Neuronal stem cell (in vitro differentiated cells): ENCODE measurements at regions not wholly inside any gene's neighbourhood (a gene's known extent, or its start where the extent isn't known, plus 50 kb on each side); places are given as distances from the start of the nearest gene placed in this dataset.

Experiments used
- DNase-seq: peaks from one replicate; pipeline ENCODE4 v3.0.0-alpha.2; 2013; ENCODE audit warnings: low spot score
- H2AFZ ChIP-seq: one replicate; pipeline ENCODE4 v1.6.1; 2013; ENCODE audit warnings: mild to moderate bottlenecking, low read length, inconsistent platforms
- H2AK5ac ChIP-seq: 2 replicates; pipeline ENCODE4 v1.6.1; 2013; ENCODE audit warnings: low read depth, mild to moderate bottlenecking, inconsistent platforms, low read length, moderate library complexity, mixed read lengths
- H2BK120ac ChIP-seq: 2 replicates; pipeline ENCODE4 v1.6.1; 2013; ENCODE audit warnings: low read depth, mild to moderate bottlenecking, inconsistent platforms, low read length, moderate library complexity, mixed read lengths
- H2BK12ac ChIP-seq: one replicate; pipeline ENCODE4 v1.6.1; 2013; ENCODE audit warnings: low read length, inconsistent platforms
- H2BK15ac ChIP-seq: 2 replicates; pipeline ENCODE4 v1.6.1; 2013; ENCODE audit warnings: mild to moderate bottlenecking, low read length, inconsistent platforms, mixed read lengths
- H2BK5ac ChIP-seq: one replicate; pipeline ENCODE4 v1.6.1; 2013; ENCODE audit warnings: inconsistent platforms, mild to moderate bottlenecking, low read length, moderate library complexity
- H3K14ac ChIP-seq: one replicate; pipeline ENCODE4 v1.6.1; 2013; ENCODE audit warnings: low read length, inconsistent platforms
- H3K18ac ChIP-seq: 2 replicates; pipeline ENCODE4 v1.6.1; 2013; ENCODE audit warnings: low read length, inconsistent platforms
- H3K23ac ChIP-seq: 2 replicates; pipeline ENCODE4 v1.6.1; 2013; ENCODE audit warnings: low read depth, mild to moderate bottlenecking, mixed read lengths, low read length, inconsistent platforms; ENCODE audit not compliant: poor library complexity
- H3K27ac ChIP-seq: replicated peaks from 3 replicates; pipeline ENCODE4 v1.5.1; 2013; ENCODE audit warnings: low read length, inconsistent platforms
- H3K27me3 ChIP-seq, 3 experiments: 2 replicates each; pipeline ENCODE4 v1.6.1; 2013; ENCODE audit warnings: low read length in 3 of 3, mild to moderate bottlenecking in 2 of 3, inconsistent platforms in 1 of 3, low read depth in 1 of 3, mixed read lengths in 1 of 3, moderate library complexity in 1 of 3; ENCODE audit not compliant: control insufficient read depth in 3 of 3, insufficient read depth in 3 of 3
- H3K36me3 ChIP-seq, 2 donors: replicated peaks in 1 of 2; 2 replicates each; pipeline ENCODE4 v1.6.1; 2013; ENCODE audit warnings: low read length in 2 of 2; ENCODE audit not compliant: control insufficient read depth in 2 of 2, insufficient read depth in 2 of 2
- H3K4ac ChIP-seq: 2 replicates; pipeline ENCODE4 v1.6.1; 2013; ENCODE audit warnings: inconsistent platforms, mild to moderate bottlenecking, low read length, moderate library complexity
- H3K4me1 ChIP-seq, 2 donors: 1 replicate in 1 of 2; 2 replicates in 1 of 2; pipeline ENCODE4 v1.6.1; 2013; ENCODE audit warnings: low read length in 2 of 2, low read depth in 1 of 2; ENCODE audit not compliant: control insufficient read depth in 2 of 2, insufficient read depth in 1 of 2
- H3K4me2 ChIP-seq: one replicate; pipeline ENCODE4 v1.6.1; 2013; ENCODE audit warnings: mild to moderate bottlenecking, low read length, inconsistent platforms; ENCODE audit not compliant: insufficient read depth, poor library complexity, severe bottlenecking
- H3K4me3 ChIP-seq, 2 donors: 2 replicates each; pipeline ENCODE4 v1.5.1; 2013; ENCODE audit warnings: low read length in 2 of 2, mild to moderate bottlenecking in 2 of 2, inconsistent platforms in 1 of 2, moderate library complexity in 1 of 2
- H3K79me1 ChIP-seq: one replicate; pipeline ENCODE4 v1.6.1; 2013; ENCODE audit warnings: low read depth, mild to moderate bottlenecking, inconsistent platforms, low read length, moderate library complexity
- H3K9ac ChIP-seq: one replicate; pipeline ENCODE4 v1.6.1; 2013; ENCODE audit warnings: mild to moderate bottlenecking, low read depth, low read length, inconsistent platforms; ENCODE audit not compliant: poor library complexity
- H3K9me3 ChIP-seq, 2 donors: replicated peaks in 1 of 2; 2 replicates each; pipeline versions ENCODE3 to v1.6.1; 2013; ENCODE audit warnings: low read length in 2 of 2, mild to moderate bottlenecking in 2 of 2, inconsistent platforms in 1 of 2, low read depth in 1 of 2, mixed read lengths in 1 of 2, moderate library complexity in 1 of 2; ENCODE audit not compliant: control insufficient read depth in 2 of 2, insufficient read depth in 1 of 2
- H4K8ac ChIP-seq: one replicate; pipeline ENCODE4 v1.6.1; 2013; ENCODE audit warnings: low read depth, mild to moderate bottlenecking, inconsistent platforms, low read length, moderate library complexity
- H4K91ac ChIP-seq: one replicate; pipeline ENCODE4 v1.6.1; 2013; ENCODE audit warnings: low read length, low read depth, mild to moderate bottlenecking, inconsistent platforms; ENCODE audit not compliant: poor library complexity
- WGBS, 2 donors: extraction: QIAGEN DNeasy Blood & Tissue Kit; methylation state at CpG; one replicate each; pipeline ENCODE4 v1.1.7; 2013; ENCODE audit warnings: missing lambda C conversion rate in 2 of 2, mixed read lengths in 1 of 2; ENCODE audit not compliant: insufficient read length in 2 of 2, insufficient replicate concordance in 1 of 2; ENCODE audit errors: extremely low coverage in 2 of 2; 5-methylcytosine and 5-hydroxymethylcytosine counted together

GRCh38 chr4:27947302-27947701, 1086.7 kb downstream of the STIM2 start:
- no peaks in the 10 kb centered on the region for H3K4me1 ChIP-seq
- no peaks in the 10 kb centered on the region for H3K27me3 ChIP-seq
- no peak overlapping the region for H2BK120ac ChIP-seq
- H3K36me3 ChIP-seq, result no peaks in the 10 kb centered on the region
- no peak overlapping the region for H4K8ac ChIP-seq
- no peak overlapping the region for H3K4ac ChIP-seq
- no peaks in the 10 kb centered on the region for H3K79me1 ChIP-seq
- WGBS, 2 donors, result no CpG with 5 or more reads among the region's 2 CpGs
- H2BK15ac ChIP-seq, result no peak overlapping the region
- H3K18ac ChIP-seq, result no peak overlapping the region
- no peak overlapping the region for H3K14ac ChIP-seq
- H2AK5ac ChIP-seq, result no peak overlapping the region
- H2BK12ac ChIP-seq, result no peak overlapping the region
- no peak overlapping the region for H2AFZ ChIP-seq
- H3K27ac ChIP-seq, result no peak overlapping the region
- no peak overlapping the region for H4K91ac ChIP-seq
- H2BK5ac ChIP-seq, result no peak overlapping the region
- no peak overlapping the region for H3K4me2 ChIP-seq
- H3K9me3 ChIP-seq, result no peaks in the 10 kb centered on the region
- no peak overlapping the region for H3K23ac ChIP-seq
- no peak overlapping the region for H3K9ac ChIP-seq
- H3K4me3 ChIP-seq, result no peak overlapping the region
- DNase-seq, result no peak

- Histone ChIP-seq H2AK5ac (no peak overlapping the region), H3K27ac (no peak overlapping the region), H2BK15ac (no peak overlapping the region), H2BK5ac (no peak overlapping the region), H2AFZ (no peak overlapping the region), H3K36me3 (no peaks in the 10 kb centered on the region), H4K91ac (no peak overlapping the region), H3K4me1 (no peaks in the 10 kb centered on the region), H2BK12ac (no peak overlapping the region), H3K27me3 (no peaks in the 10 kb centered on the region), H3K23ac (no peak overlapping the region), H3K4ac (no peak overlapping the region), H3K4me3 (no peak overlapping the region), H3K9me3 (no peaks in the 10 kb centered on the region), H3K9ac (no peak overlapping the region), H3K4me2 (no peak overlapping the region), H3K14ac (no peak overlapping the region), H4K8ac (no peak overlapping the region), H3K18ac (no peak overlapping the region), H2BK120ac (no peak overlapping the region), H3K79me1 (no peaks in the 10 kb centered on the region)
- DNase-seq, result no peak
Observed at GRCh38 chr4:27964095-27964494, 1103.5 kb downstream of the STIM2 start.

GRCh38 chr4:27966664-27967063, 1106.0 kb downstream of the STIM2 start:
- H3K4ac ChIP-seq, result no peak overlapping the region
- H2BK12ac ChIP-seq, result no peak overlapping the region
- no peak overlapping the region for H3K14ac ChIP-seq
- H2AK5ac ChIP-seq, result no peak overlapping the region
- no peaks in the 10 kb centered on the region for H3K4me1 ChIP-seq
- no peak overlapping the region for H4K91ac ChIP-seq
- H3K23ac ChIP-seq, result no peak overlapping the region
- H2BK120ac ChIP-seq, result no peak overlapping the region
- no CpG with 5 or more reads among the region's 3 CpGs for WGBS, 2 donors
- H2BK15ac ChIP-seq, result no peak overlapping the region
- H2BK5ac ChIP-seq, result no peak overlapping the region
- H2AFZ ChIP-seq, result no peak overlapping the region
- DNase-seq, result no peak
- no peak overlapping the region for H4K8ac ChIP-seq
- no peak overlapping the region for H3K9ac ChIP-seq
- H3K9me3 ChIP-seq, result no peaks in the 10 kb centered on the region
- no peak overlapping the region for H3K4me3 ChIP-seq
- H3K36me3 ChIP-seq, result no peaks in the 10 kb centered on the region
- no peak overlapping the region for H3K4me2 ChIP-seq
- no peak overlapping the region for H3K18ac ChIP-seq
- H3K79me1 ChIP-seq, result no peaks in the 10 kb centered on the region
- H3K27me3 ChIP-seq, result no peaks in the 10 kb centered on the region
- H3K27ac ChIP-seq, result no peak overlapping the region

- Histone ChIP-seq H3K4me3 (no peak overlapping the region), H3K79me1 (no peaks in the 10 kb centered on the region), H3K27me3 (no peaks in the 10 kb centered on the region), H2BK15ac (no peak overlapping the region), H3K9me3 (no peaks in the 10 kb centered on the region), H3K23ac (no peak overlapping the region), H2AK5ac (no peak overlapping the region), H4K8ac (no peak overlapping the region), H3K9ac (no peak overlapping the region), H3K4me2 (no peak overlapping the region), H3K4me1 (no peaks in the 10 kb centered on the region), H4K91ac (no peak overlapping the region), H2BK120ac (no peak overlapping the region), H2BK12ac (no peak overlapping the region), H2BK5ac (no peak overlapping the region), H3K27ac (no peak overlapping the region), H3K36me3 (no peaks in the 10 kb centered on the region), H2AFZ (no peak overlapping the region), H3K18ac (no peak overlapping the region), H3K14ac (no peak overlapping the region), H3K4ac (no peak overlapping the region)
- no CpG with 5 or more reads among the region's 1 CpG for WGBS, 2 donors
- DNase-seq, result no peak
Observed at GRCh38 chr4:27973056-27973455, 1112.4 kb downstream of the STIM2 start.
